ENCODE measurements at regions not wholly inside any gene's neighbourhood (a gene's known extent, or its start where the extent isn't known, plus 50 kb on each side); places are given as distances from the start of the nearest gene placed in this dataset.
"Not testable (repeated sequence)": the region's sequence is repeated elsewhere in the genome, so short reads cannot be mapped to it uniquely, and the experiment has no call there.

DNA sequence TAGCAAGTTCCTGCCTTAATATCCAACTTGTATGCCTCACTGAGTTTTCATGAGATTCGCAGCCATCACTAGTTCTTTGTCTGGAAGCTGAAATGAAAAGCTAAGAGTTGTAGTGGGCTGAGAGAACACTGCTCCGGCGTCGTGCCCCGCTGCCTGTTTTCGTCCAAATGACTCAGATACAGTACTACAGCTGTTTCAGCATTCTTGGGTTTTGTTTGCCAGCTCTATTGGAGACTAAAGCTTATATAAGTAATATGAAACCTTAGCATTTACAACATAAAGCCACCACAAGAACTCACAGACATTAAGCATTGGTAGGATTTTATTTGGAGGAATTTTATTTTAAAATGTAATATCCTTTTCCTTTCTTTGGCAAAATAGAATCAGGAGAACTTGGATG is 299.7 kb downstream of the DLEU7 start:
- DNase-seq = no peak

DNA sequence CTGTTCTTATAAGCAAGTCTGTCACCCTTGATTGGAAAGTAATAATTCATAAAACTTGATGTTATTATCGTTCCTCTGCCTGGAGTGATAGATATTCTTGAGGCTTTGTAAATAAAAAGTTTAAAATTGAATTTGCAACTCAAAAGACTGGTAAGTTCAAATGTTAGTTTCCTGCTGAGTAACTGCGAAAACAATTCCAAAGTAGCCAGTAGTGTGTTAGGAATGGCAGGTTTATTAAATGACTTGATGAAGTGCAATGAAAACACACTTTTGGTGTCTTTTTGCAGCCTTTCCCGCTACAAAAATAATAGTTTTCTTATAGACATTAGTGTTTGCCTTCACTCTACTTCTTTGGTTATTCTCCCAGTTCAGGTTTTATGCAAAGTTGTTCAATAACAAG is 299.3 kb downstream of the DLEU7 start:
- no peak for DNase-seq

DNA sequence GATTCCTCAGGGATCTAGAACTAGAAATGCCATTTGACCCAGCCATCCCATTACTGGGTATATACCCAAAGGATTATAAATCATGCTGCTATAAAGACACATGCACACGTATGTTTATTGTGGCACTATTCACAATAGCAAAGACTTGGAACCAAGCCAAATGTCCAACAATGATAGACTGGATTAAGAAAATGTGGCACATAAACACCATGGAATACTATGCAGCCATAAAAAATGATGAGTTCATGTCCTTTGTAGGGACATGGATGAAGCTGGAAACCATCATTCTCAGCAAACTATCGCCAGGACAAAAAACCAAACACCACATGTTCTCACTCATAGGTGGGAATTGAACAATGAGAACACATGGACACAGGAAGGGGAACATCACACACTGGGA is 296.3 kb downstream of the DLEU7 start:
- not testable (repeated sequence) for DNase-seq

DNA sequence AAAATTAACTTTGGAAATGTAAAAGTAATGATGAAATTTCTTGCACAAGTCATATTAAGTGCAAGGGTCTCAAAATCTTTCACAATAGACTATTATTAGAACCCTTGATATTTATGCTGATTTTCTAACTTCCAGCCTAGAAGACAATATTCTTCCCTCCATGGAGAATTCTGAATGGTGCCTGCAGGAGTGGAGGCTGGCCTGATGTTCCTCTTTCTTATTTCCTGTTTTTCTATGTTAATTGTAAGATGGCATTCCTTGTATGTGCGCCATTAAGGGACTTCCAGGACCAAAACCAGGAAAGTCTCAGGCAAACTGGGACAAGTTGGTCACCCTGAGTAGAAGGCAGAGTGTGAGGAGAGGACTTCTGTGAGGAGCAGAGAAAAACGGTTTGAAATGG is 294.9 kb downstream of the DLEU7 start:
- peak; percentile 24 to 31 for DNase-seq

DNA sequence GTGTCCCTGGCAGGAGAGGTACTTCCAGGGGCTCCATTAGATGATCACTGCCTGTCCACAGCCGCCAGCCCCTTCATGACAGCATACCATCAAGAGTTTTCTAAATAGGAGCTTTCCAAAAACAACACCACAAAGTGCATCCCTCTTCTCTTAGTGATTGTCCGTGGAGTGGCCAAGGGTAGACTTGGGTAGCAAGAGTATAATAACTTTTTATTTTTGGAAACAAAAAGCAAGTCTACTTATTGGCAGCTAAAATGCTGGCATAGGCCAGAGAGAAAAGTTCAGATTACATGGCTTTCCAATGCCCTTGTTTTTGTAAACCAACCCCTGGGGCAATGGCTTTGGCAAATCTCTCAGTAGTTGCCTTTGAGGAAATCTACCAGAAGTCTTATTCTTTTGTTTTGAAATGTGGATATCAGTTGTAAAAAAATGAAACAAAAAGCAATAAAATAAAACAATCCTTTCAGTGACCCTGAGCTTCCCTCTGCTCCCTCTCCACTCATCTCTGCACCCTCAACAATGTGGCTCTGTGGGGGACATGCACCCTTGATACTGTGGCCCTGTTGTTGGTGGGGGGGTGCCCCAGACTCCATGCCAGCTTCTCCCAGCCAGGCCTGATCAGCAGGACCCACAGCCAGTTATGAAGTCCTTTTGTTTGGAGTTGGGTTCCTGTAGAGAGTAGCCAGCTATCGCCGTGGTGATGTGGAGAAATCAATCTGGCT is 294.1 kb downstream of the DLEU7 start:
- DNase-seq = no peak

DNA sequence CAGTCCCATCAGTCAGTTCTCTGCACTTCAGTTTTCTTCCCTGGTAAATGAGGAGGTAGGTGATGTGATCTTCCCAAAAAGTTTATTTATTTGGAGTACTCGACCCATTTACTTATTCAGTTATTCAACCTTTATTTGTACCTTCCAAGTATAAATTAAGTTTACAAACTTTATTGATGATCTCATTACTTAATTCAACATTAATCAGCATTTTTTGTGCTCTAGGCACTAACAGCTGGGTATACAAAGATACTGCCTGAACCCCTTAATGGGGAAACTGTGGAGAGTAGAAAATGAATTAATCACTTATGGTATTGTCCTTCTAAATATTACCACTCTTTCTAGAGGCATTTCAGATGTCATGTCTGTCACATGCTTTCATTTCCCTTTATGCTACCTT is 293.3 kb downstream of the DLEU7 start:
- DNase-seq = no peak

DNA sequence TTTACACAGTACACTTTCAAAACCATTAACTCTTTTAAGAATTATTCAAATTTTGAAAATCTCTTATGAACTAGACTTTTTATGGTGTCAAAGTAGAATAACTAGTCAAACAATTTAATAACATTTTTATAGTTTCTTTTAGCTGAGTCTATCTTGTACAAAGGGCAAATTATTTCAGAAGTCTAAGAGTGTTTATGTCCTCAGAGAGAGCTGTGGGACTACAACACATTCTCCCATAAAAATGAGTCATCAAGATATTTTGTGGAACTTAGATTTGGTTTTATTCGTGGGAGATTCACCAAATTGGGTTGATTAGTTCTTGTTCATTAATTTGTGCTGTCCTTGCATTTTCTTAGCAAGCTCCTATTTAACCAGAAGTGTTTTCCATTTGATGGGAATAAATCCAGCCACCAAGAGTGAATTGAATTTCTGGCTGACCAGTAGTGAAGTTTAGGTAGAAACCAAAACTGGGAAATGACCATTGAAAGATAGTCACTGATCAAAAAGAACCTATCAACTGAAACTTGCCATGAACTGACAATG is 291.0 kb downstream of the DLEU7 start:
- no peak for DNase-seq

DNA sequence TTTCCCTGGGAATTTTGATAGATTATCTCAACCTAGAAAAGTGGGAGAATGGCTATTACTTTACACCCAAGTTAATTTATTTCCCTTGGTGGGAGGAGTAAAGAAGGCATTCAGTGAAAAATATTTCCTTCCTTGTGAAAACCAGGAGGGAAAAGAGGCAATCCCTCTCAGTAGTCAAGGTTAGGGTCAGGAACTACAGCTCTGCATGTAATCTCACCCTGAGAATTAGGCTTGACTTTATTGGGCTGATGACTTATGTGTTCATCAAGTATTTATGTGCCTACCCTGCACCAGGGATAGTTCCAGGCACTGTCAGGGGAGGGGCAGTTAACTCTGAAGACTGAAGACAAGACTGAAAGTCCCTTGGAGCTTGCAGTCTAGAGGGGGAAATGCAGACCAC is 281.8 kb downstream of the DLEU7 start:
- no peak for DNase-seq

DNA sequence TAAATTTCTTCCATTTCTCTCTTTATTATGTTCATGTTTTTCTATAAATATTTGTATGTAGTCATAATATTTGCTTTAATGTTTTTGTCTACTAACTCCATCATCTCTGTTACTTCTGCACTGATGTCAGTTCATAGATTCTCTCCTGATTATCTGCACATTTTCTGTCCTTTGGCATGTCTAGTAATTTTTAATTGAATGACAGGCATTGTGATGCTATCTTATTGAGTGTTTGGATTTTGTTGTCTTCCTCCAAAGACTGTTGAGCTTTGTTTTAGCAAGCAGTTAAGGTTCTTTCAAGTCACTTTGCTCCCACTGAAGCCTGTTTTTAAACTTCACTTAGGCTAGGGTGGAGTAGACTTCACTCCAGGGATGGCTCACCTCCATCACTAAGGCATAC is 276.8 kb downstream of the DLEU7 start:
- no peak for DNase-seq

DNA sequence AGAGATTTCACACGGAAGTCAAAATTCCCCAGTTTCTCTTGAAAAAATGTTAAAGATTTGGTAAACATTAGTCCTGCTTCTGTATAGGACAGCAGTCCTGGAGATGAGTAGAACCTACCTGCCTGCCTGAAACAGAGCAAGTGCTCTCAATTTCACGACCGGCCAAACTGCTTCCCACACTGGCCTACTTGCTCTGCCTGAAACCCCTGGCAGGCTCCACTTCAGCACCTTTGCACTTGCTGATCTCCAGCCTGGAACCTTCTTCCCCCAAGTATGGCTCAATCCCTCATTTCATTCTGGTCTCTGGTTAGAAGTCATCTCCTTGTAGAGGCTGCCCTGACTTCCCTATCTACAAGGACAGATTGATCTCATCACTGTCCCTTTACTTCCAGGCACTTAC is 271.4 kb downstream of the DLEU7 start:
- peak in 1 of 2 experiments; percentile 4 for DNase-seq

DNA sequence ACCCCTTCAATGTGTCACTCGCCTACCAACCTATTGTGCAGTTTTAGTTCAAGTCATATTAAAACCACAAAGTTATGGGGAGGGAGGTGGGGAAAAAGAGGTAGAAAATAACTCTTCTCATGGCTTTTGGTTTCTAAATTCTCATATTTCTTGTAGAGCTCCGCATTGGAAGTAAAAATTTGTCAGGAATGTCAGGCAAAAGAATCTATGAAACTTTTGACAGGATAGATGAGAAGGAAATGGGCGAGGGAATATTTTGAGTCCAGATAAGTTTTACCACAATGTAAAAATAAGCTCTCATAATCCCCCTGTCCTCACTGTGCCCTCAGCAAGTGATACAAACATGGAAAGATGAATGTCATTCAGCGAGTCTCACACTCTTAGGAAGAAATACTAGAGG is 270.4 kb downstream of the DLEU7 start:
- DNase-seq = no peak

DNA sequence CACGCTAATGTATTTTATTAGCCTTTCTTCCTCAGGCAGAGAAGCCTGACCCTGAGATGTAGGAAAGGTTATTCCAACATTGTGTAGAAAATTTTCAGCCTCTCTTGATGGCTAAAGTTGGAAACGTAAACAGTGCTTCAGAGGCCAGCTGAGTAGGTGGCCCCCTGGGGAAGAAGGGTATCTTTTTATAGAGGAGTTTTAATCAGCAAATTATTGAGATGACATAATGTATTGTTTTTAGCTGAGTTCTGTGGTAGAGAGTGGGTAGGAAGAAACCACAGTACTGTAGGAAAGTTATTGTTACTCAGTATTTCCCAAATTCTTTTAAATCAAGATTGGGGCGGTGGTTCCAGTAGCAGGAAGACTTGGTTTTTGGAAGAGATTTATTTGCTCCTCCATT is 268.8 kb downstream of the DLEU7 start:
- DNase-seq = no peak

DNA sequence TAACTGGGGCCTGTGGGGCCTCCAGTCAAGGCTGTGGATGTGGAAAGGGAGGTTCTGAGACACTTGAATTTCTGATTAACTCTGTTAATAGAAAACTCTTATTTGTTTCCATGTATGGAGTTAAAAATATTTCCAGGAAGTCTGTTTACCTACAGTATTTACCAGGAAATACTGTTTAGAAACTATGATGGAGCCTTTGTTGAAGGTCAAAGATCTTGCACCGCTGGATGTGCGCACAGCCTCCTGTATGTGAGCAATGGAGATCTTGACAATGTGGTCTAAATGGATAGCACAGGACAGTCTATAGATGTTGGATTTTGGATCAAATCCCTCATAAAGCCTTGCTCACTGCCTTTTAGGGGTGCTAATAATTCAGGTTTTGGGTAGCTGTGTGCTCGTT is 268.4 kb downstream of the DLEU7 start:
- no peak for DNase-seq

DNA sequence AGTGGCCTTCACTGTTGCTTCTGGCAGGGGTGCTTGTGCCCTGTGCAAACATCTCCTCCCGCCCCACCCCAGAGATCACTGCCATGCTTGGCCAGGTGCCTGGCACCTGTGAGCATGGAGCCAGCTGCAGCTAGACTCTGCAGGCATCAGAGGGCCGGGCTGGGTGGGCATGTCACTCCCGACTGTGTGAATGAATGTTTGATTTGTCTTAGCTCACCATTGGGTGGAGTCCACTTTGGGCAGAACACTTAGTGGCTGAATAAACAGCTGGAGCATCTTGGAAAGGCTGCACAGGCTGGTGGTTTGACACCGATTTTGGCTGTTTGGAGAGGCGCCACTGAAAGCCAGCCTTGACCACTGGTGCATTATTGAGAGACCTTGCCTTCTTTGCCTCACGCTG is 267.3 kb downstream of the DLEU7 start:
- DNase-seq = no peak

DNA sequence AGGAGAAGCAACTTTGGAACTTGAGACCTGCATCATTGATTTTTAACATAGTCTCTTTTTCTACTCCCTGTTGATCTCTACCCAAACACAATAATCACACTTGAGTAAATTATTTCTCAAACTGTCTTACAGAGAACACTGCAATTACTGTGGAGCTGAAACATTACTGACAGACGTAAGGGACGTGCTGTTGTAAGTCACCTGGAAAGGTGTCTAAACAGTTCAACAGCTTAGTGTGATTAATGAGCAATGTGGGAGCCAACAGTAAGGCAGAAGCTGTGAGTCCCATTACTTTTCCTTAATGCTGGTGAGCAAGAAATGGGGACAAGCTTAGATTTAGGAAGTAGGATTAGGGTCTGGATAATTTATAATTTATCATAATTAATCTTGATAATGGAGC is 265.7 kb downstream of the DLEU7 start:
- no peak for DNase-seq

DNA sequence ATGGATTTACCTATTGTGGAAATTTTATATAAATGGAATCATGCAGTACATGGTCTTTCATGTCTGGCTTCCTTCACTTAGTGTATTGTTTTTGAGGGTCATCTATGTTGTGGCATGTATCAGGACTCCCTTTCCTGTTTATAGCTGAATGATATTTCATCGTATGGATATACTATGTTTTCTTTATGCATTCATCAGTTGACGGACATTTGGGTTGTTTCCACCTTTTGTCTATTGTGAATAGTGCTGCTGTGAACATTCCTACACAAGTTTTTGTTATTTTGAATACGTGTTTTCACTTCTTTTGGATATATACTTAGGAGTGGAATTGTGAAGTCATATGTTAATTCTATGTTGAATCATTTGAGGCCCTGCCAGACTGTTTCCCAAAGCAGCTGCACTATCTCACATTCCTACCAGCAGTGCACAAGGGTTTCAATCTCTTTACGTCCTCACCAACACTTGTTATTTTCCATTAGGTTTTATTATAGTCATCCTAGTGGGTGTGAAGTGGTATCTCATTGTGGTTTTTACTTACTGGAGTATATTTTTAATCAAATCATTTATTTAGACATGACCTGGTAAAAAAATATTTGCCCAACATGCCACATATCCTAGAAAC is 262.7 kb downstream of the DLEU7 start:
- DNase-seq = no peak

DNA sequence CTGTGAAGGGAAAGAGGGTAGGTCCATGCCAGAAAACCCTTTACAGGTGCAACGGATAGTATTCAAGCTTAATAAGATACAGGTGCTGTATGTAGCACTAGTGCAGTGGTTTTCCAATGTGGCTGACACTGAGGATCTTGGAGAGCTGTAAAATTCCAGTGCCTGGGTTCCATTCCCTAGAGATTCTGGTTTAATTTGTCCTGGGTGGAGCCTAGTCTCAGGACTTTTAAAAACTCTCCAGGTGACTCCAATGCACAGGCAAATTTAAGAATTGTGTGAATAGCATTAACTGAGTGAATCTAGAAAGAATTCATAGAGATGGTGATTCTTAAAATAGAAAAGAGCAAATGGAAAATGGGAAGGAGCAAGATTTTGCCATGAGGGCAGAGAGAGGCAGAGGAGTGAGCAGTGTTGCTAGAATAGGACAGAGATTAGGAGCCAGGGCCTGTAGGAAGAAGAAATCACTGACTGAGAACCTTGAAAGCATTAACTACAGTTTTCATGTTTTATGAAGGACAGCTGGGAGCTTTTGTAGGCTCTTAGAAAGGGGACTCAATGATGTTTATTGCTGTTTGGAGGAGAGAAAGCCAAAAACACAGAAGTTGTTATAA is 261.8 kb downstream of the DLEU7 start:
- no peak for DNase-seq

DNA sequence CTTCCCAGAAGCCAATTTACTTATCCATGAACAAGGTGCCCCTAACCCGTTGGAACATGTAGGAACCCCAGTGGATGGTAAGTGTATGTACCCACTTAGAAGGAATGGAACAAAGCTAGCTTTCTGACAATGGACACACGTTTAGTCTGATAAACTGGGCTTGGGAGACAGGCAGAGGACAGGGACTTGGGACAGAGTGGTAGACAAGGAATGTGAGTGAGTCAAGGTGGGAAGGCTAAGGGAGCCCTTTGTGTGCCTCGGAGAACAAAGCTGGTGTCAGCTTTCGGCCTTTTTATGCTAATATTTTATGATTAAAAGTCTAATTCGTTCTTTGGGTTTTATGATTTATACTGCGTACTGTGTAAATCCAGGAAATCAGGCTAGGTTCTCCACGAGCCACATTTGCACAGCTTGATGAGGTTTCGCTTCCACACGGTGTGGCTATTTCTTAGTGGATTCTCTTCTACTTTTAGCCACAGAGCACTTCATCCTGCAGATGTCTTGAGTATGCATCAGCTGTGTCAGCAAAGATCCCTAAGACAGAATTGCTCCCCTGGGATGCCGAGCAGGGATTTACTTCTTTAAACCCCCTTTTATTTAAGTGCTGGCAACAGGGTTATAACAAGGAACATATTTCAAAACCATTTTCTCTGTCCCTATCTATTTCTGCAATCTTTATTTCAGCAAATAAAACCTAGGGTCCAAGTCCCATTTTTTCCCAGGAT is 258.5 kb downstream of the DLEU7 start:
- DNase-seq = no peak

DNA sequence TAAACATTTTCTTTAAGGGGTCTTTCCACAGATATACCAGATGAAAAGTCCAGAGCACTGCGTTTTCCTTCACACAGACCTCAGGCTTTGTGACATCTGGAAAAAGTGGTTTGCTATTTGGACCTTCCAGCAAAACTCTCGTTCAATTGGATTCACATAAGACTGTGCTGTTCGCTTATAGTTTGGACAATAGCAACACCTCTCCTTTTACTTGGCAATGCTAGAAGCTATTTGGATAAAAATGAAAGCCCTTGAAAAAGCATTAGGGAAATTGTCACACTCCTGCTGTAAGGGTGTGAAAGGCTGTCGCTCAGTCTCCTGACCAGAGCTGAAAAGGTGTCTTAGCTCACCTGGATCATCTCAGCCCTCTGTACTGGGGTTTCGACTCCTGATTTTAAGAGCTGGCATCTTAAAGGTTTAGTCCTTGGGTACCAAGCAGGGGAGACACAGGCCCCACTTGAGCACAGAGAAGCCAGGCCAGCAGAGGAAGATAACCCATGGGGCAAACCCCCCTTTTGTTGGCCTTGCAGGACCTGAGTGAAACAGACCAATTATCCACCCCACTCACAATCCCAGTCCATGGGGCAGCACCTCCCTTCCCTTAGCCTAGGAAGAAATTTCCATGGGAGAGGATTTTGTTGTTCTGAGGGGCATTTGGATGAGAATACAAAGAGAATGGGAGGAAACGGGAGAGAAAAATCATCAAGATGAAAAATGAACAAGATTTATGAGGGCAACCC is 257.6 kb downstream of the DLEU7 start:
- no peak for DNase-seq

DNA sequence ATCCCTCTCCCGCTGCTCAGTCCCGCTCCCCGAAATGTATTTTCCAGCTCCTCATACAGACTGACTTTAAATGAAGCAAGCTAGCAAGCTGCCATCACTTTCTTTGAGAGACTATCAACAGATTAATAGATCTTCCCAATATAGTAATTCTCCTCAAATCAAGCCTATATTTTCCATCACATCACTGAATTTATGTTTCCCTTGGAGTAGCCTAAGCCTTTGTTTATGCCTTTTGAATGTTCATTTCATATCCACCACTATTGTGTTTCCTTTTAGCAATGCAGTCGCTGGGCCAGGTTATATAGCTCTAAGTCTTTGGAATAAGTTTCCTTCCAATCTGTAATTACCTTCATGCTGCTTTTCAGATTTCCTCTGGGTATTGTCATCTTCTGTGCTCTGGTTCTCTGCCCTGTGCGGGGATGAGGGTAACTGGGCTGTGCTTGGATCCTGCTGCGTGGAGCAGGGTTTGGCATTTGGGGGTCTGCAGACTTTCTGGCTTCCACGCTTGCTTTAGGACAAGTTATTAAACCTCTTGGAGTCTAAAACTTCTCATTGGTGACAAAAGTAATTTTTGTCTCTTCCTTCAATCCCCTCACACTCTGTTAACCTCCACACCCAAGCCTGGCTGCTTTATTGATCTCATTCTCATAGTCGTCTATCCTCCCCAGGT is 256.9 kb downstream of the DLEU7 start:
- DNase-seq = no peak

DNA sequence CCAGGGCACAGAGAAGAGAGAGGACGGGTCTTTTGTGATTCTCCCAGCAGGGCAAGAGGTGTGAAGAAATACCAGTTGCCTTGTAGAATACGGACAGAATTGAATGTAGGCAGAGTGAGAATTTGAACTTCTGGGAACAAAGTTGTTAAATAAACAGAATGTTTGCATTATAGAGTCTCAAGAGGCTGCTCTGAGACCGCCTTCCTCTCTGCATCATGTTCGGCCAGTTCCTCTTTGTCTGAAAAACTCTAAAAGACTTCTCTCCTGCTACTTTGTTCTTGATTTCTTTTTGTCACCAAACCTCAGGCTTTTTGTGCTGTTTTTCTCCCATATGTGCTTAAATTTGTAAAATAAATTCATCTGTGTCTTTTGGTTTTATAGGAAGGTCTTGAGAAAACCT is 256.4 kb downstream of the DLEU7 start:
- DNase-seq = peak; percentile 4 to 10

DNA sequence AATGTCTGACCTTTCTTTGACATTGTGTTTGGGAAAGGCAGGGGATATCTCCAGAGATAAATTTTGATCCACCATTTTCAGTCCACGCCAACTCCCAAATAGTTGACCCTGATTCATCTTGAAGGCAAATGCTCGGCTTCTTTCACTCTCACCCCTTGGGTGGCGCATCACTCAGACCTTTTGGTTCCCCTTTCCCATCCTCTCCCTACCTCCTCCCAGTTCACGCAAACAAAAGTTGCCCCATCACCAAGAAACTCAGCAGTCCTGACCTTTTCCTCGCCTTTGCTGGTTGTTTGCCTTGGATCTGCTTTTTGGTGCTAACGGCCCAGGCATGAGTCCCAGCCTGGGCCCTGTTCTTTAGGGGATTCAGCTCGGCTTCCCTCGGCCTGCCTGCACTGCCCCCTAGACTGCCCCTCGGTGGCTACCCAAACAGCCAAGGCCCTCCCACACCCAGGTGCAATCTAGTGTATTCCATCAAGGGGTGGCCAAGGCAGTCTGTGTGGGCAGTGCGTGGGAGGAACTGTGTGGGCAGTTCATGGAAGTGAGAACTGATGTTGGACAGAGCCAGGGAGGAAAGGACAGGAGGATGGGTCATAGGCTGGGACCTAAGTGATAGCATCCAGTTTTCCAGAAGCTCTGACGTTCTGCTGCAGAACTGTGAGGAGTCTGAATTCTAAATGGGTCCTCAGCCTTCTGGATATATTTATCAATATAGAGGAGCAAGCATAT is 255.7 kb downstream of the DLEU7 start:
- no peak for DNase-seq
